ENCODE measurements at regions not wholly inside any gene's neighbourhood (a gene's known extent, or its start where the extent isn't known, plus 50 kb on each side); places are given as distances from the start of the nearest gene placed in this dataset.

- Histone ChIP-seq H3K4me3 (ENCODE audit: extremely low read depth, insufficient read depth, low read length, poor library complexity, severe bottlenecking) (no peak overlapping the region), H3K4me1 (ENCODE audit: control insufficient read depth, insufficient read depth, low read length, poor library complexity, severe bottlenecking) (no peaks in the 10 kb centered on the region), H3K9me3 (ENCODE audit: control insufficient read depth, low read length) (no peaks in the 10 kb centered on the region), H3K36me3 (ENCODE audit: control insufficient read depth, insufficient read depth, low read length) (no peaks in the 10 kb centered on the region), H3K27ac (ENCODE audit: low read depth, low read length, severe bottlenecking) (no peak overlapping the region)
- WGBS, 2 experiments (ENCODE audit: insufficient coverage in 2 of 2): 81 to 86% methylated on average over 16 to 23 of the region's 26 CpGs
Observed at GRCh38 chr9:16310278-16311110, 560.0 kb downstream of the BNC2 start.

- no peak overlapping the region for H3K4me3 ChIP-seq (ENCODE audit: extremely low read depth, insufficient read depth, low read length, poor library complexity, severe bottlenecking)
- WGBS, 2 experiments (ENCODE audit: insufficient coverage in 2 of 2): 97% methylated on average over 3 of the region's 6 CpGs; no CpG with 5 or more reads in 1 of the 2 experiments
- no peaks in the 10 kb centered on the region for H3K4me1 ChIP-seq (ENCODE audit: control insufficient read depth, insufficient read depth, low read length, poor library complexity, severe bottlenecking)
Observed at GRCh38 chr9:16312116-16312515, 558.4 kb downstream of the BNC2 start.

GRCh38 chr9:16312962-16313546 is 557.4 kb downstream of the BNC2 start:
- WGBS, 2 experiments (ENCODE audit: insufficient coverage in 2 of 2): 81 to 82% methylated on average over 8 to 9 of the region's 10 CpGs
- H3K4me1 ChIP-seq (ENCODE audit: control insufficient read depth, insufficient read depth, low read length, poor library complexity, severe bottlenecking): no peaks in the 10 kb centered on the region
- H3K27ac ChIP-seq (ENCODE audit: low read depth, low read length, severe bottlenecking): no peak overlapping the region
- H3K4me3 ChIP-seq (ENCODE audit: extremely low read depth, insufficient read depth, low read length, poor library complexity, severe bottlenecking): no peak overlapping the region
- no peaks in the 10 kb centered on the region for H3K9me3 ChIP-seq (ENCODE audit: control insufficient read depth, low read length)
- no peaks in the 10 kb centered on the region for H3K36me3 ChIP-seq (ENCODE audit: control insufficient read depth, insufficient read depth, low read length)

More at GRCh38 chr9:16312116-16312515, 558.4 kb downstream of the BNC2 start:
- no peaks in the 10 kb centered on the region for H3K36me3 ChIP-seq (ENCODE audit: control insufficient read depth, insufficient read depth, low read length)
- H3K27ac ChIP-seq (ENCODE audit: low read depth, low read length, severe bottlenecking): no peak overlapping the region
- no peaks in the 10 kb centered on the region for H3K9me3 ChIP-seq (ENCODE audit: control insufficient read depth, low read length)

GRCh38 chr9:16314476-16314875 is 556.0 kb downstream of the BNC2 start:
- H3K4me1 ChIP-seq (ENCODE audit: control insufficient read depth, insufficient read depth, low read length, poor library complexity, severe bottlenecking): no peaks in the 10 kb centered on the region
- H3K9me3 ChIP-seq (ENCODE audit: control insufficient read depth, low read length): no peaks in the 10 kb centered on the region
- WGBS, 2 experiments (ENCODE audit: insufficient coverage in 2 of 2): 91 to 98% methylated on average over 4 to 5 of the region's 5 CpGs
- no peak overlapping the region for H3K4me3 ChIP-seq (ENCODE audit: extremely low read depth, insufficient read depth, low read length, poor library complexity, severe bottlenecking)
- H3K27ac ChIP-seq (ENCODE audit: low read depth, low read length, severe bottlenecking): no peak overlapping the region
- no peaks in the 10 kb centered on the region for H3K36me3 ChIP-seq (ENCODE audit: control insufficient read depth, insufficient read depth, low read length)

- no peaks in the 10 kb centered on the region for H3K9me3 ChIP-seq (ENCODE audit: control insufficient read depth, low read length)
- WGBS, 2 experiments (ENCODE audit: insufficient coverage in 2 of 2): 83% methylated on average over 4 of the region's 6 CpGs; no CpG with 5 or more reads in 1 of the 2 experiments
Observed at GRCh38 chr9:16315720-16316119, 554.8 kb downstream of the BNC2 start.

GRCh38 chr9:16316456-16316855 is 554.0 kb downstream of the BNC2 start:
- no peaks in the 10 kb centered on the region for H3K9me3 ChIP-seq (ENCODE audit: control insufficient read depth, low read length)
- 93 to 95% methylated on average over 9 of the region's 9 CpGs for WGBS, 2 experiments (ENCODE audit: insufficient coverage in 2 of 2)
- H3K4me1 ChIP-seq (ENCODE audit: control insufficient read depth, insufficient read depth, low read length, poor library complexity, severe bottlenecking): no peaks in the 10 kb centered on the region
- no peak overlapping the region for H3K4me3 ChIP-seq (ENCODE audit: extremely low read depth, insufficient read depth, low read length, poor library complexity, severe bottlenecking)
- H3K36me3 ChIP-seq (ENCODE audit: control insufficient read depth, insufficient read depth, low read length): no peaks in the 10 kb centered on the region
- no peak overlapping the region for H3K27ac ChIP-seq (ENCODE audit: low read depth, low read length, severe bottlenecking)

More at GRCh38 chr9:16315720-16316119, 554.8 kb downstream of the BNC2 start:
- no peak overlapping the region for H3K27ac ChIP-seq (ENCODE audit: low read depth, low read length, severe bottlenecking)
- no peaks in the 10 kb centered on the region for H3K36me3 ChIP-seq (ENCODE audit: control insufficient read depth, insufficient read depth, low read length)
- H3K4me3 ChIP-seq (ENCODE audit: extremely low read depth, insufficient read depth, low read length, poor library complexity, severe bottlenecking): no peak overlapping the region
- no peaks in the 10 kb centered on the region for H3K4me1 ChIP-seq (ENCODE audit: control insufficient read depth, insufficient read depth, low read length, poor library complexity, severe bottlenecking)

GRCh38 chr9:16316911-16317817 is 553.3 kb downstream of the BNC2 start:
- Histone ChIP-seq H3K4me3 (ENCODE audit: extremely low read depth, insufficient read depth, low read length, poor library complexity, severe bottlenecking) (no peak overlapping the region), H3K36me3 (ENCODE audit: control insufficient read depth, insufficient read depth, low read length) (no peaks in the 10 kb centered on the region), H3K9me3 (ENCODE audit: control insufficient read depth, low read length) (no peaks in the 10 kb centered on the region), H3K4me1 (ENCODE audit: control insufficient read depth, insufficient read depth, low read length, poor library complexity, severe bottlenecking) (no peaks in the 10 kb centered on the region), H3K27ac (ENCODE audit: low read depth, low read length, severe bottlenecking) (no peak overlapping the region)
- 89 to 96% methylated on average over 11 of the region's 15 CpGs for WGBS, 2 experiments (ENCODE audit: insufficient coverage in 2 of 2)

GRCh38 chr9:16318516-16319060 is 551.9 kb downstream of the BNC2 start:
- no peaks in the 10 kb centered on the region for H3K36me3 ChIP-seq (ENCODE audit: control insufficient read depth, insufficient read depth, low read length)
- H3K9me3 ChIP-seq (ENCODE audit: control insufficient read depth, low read length): no peaks in the 10 kb centered on the region
- 93% methylated on average over 16 to 20 of the region's 20 CpGs for WGBS, 2 experiments (ENCODE audit: insufficient coverage in 2 of 2)
- H3K4me3 ChIP-seq (ENCODE audit: extremely low read depth, insufficient read depth, low read length, poor library complexity, severe bottlenecking): no peak overlapping the region
- no peaks in the 10 kb centered on the region for H3K4me1 ChIP-seq (ENCODE audit: control insufficient read depth, insufficient read depth, low read length, poor library complexity, severe bottlenecking)
- no peak overlapping the region for H3K27ac ChIP-seq (ENCODE audit: low read depth, low read length, severe bottlenecking)

GRCh38 chr9:16319646-16320045 is 550.8 kb downstream of the BNC2 start:
- 79 to 100% methylated on average over 1 to 2 of the region's 3 CpGs for WGBS, 2 experiments (ENCODE audit: insufficient coverage in 2 of 2)
- H3K4me1 ChIP-seq (ENCODE audit: control insufficient read depth, insufficient read depth, low read length, poor library complexity, severe bottlenecking): no peaks in the 10 kb centered on the region
- no peaks in the 10 kb centered on the region for H3K36me3 ChIP-seq (ENCODE audit: control insufficient read depth, insufficient read depth, low read length)
- no peaks in the 10 kb centered on the region for H3K9me3 ChIP-seq (ENCODE audit: control insufficient read depth, low read length)
- no peak overlapping the region for H3K4me3 ChIP-seq (ENCODE audit: extremely low read depth, insufficient read depth, low read length, poor library complexity, severe bottlenecking)
- H3K27ac ChIP-seq (ENCODE audit: low read depth, low read length, severe bottlenecking): no peak overlapping the region

- Histone ChIP-seq H3K9me3 (ENCODE audit: control insufficient read depth, low read length) (no peaks in the 10 kb centered on the region), H3K36me3 (ENCODE audit: control insufficient read depth, insufficient read depth, low read length) (no peaks in the 10 kb centered on the region)
- 87 to 93% methylated on average over 3 to 4 of the region's 5 CpGs for WGBS, 2 experiments (ENCODE audit: insufficient coverage in 2 of 2)
Observed at GRCh38 chr9:16320338-16320902, 550.0 kb downstream of the BNC2 start.

More at GRCh38 chr9:16320338-16320902, 550.0 kb downstream of the BNC2 start:
- Histone ChIP-seq H3K4me1 (ENCODE audit: control insufficient read depth, insufficient read depth, low read length, poor library complexity, severe bottlenecking) (no peaks in the 10 kb centered on the region), H3K27ac (ENCODE audit: low read depth, low read length, severe bottlenecking) (no peak overlapping the region), H3K4me3 (ENCODE audit: extremely low read depth, insufficient read depth, low read length, poor library complexity, severe bottlenecking) (no peak overlapping the region)
